Endothelial cell of umbilical vein (primary cell): ENCODE measurements at regions not wholly inside any gene's neighbourhood (a gene's known extent, or its start where the extent isn't known, plus 50 kb on each side); places are given as distances from the start of the nearest gene placed in this dataset.
A peak's percentile ranks its signal among the peaks of the same experiment; 100 is the strongest.

Experiments used
- BruUV-seq: library from RNA; stranded (reverse); fragments of 400-500 nt; replicated peaks from 2 replicates; lab custom pipeline; 2021; lab: Mats Ljungman, UMichigan
- CTCF ChIA-PET: fragments of 300-600, 350-600 bp; sonication (Branson Sonifier 250); formaldehyde crosslinking; loops from one replicate; lab custom pipeline; 2021; ENCODE audit warnings: antibody characterized with exemption, inconsistent platforms; lab: Charles Lee
- POLR2A ChIA-PET: fragments of 300-600, 350-600 bp; sonication (Branson Sonifier 250); formaldehyde crosslinking; loops from one replicate; lab custom pipeline; 2021; ENCODE audit warnings: antibody characterized with exemption, inconsistent platforms; lab: Charles Lee
- DNase-seq: peaks from one replicate; pipeline ENCODE4 v3.0.0-alpha.2; 2011; ENCODE audit warnings: low read depth, low spot score
- FAIRE-seq: peaks from 2 replicates; lab custom pipeline; 2011; peaks lifted over from hg19 to GRCh38; lab: Jason Lieb, UNC
- H2AFZ ChIP-seq: 2 replicates; pipeline ENCODE4 v1.6.0; 2012; ENCODE audit warnings: low read depth, low read length, control low read depth, inconsistent platforms
- H3K27ac ChIP-seq: 2 replicates; pipeline ENCODE4 v1.5.1; 2011; ENCODE audit warnings: low read depth, mild to moderate bottlenecking, control low read depth, low read length, moderate library complexity; ENCODE audit not compliant: insufficient read depth
- H3K27me3 ChIP-seq, 2 experiments: 2 replicates each; pipeline versions ENCODE4 v1.6.0 to v1.6.1; 2011; ENCODE audit warnings: low read length in 2 of 2, mixed read lengths in 1 of 2; ENCODE audit not compliant: control insufficient read depth in 2 of 2, insufficient read depth in 2 of 2
- H3K36me3 ChIP-seq, 2 experiments: 2 replicates in 1 of 2; 3 replicates in 1 of 2; pipeline ENCODE4 v1.5.1; 2011; ENCODE audit warnings: low read length in 2 of 2, mild to moderate bottlenecking in 1 of 2, moderate library complexity in 1 of 2; ENCODE audit not compliant: control insufficient read depth in 2 of 2, insufficient read depth in 2 of 2; ENCODE audit errors: extremely low read depth in 1 of 2
- H3K4me1 ChIP-seq: 3 replicates; pipeline ENCODE4 v1.5.1; 2011; ENCODE audit warnings: mild to moderate bottlenecking, low read length; ENCODE audit not compliant: control insufficient read depth, insufficient read depth; ENCODE audit errors: extremely low read depth
- H3K4me2 ChIP-seq: 2 replicates; pipeline ENCODE4 v1.6.1; 2011; ENCODE audit warnings: low read length, control low read depth, mixed read lengths; ENCODE audit not compliant: insufficient read depth
- H3K4me3 ChIP-seq, 3 experiments: fragments of 200-600 bp in 1 of 3; sonication (generic), shearing (Covaris generic) in 1 of 3; replicated peaks in 1 of 3; 2 replicates each; pipeline ENCODE4 v1.5.1; 2011 to 2016; ENCODE audit warnings: control low read depth in 3 of 3, low read length in 3 of 3, mild to moderate bottlenecking in 2 of 3, inconsistent platforms in 1 of 3, low read depth in 1 of 3, moderate library complexity in 1 of 3; ENCODE audit not compliant: insufficient read depth in 1 of 3
- H3K79me2 ChIP-seq: 2 replicates; pipeline ENCODE4 v1.6.0; 2012; ENCODE audit warnings: low read length, inconsistent platforms; ENCODE audit not compliant: control insufficient read depth, insufficient read depth
- H3K9ac ChIP-seq: replicated peaks from 2 replicates; pipeline ENCODE3; 2011; ENCODE audit warnings: low read length, control low read depth; ENCODE audit not compliant: insufficient read depth; ENCODE audit errors: extremely low read depth
- H3K9me1 ChIP-seq: replicated peaks from 3 replicates; pipeline ENCODE4 v1.6.0; 2011; ENCODE audit warnings: mild to moderate bottlenecking, low read length; ENCODE audit not compliant: control insufficient read depth, insufficient read depth; ENCODE audit errors: extremely low read depth
- H3K9me3 ChIP-seq: replicated peaks from 2 replicates; pipeline ENCODE4 v1.5.1; 2012; ENCODE audit warnings: low read length, inconsistent platforms; ENCODE audit not compliant: control insufficient read depth, insufficient read depth
- H4K20me1 ChIP-seq: replicated peaks from 2 replicates; pipeline ENCODE3; 2011; ENCODE audit warnings: mild to moderate bottlenecking, low read length; ENCODE audit not compliant: control insufficient read depth, insufficient read depth; ENCODE audit errors: extremely low read depth
- FOS ChIP-seq: IDR thresholded peaks from 2 replicates; pipeline ENCODE4 v1.6.1; 2011; ENCODE audit warnings: mild to moderate bottlenecking, low read length, moderate library complexity, borderline replicate concordance; ENCODE audit not compliant: insufficient read depth
- GATA2 ChIP-seq: IDR thresholded peaks from 2 replicates; pipeline ENCODE4 v1.7.0; 2011; ENCODE audit warnings: low read depth, mild to moderate bottlenecking, moderate library complexity, mixed read lengths, low read length; ENCODE audit not compliant: insufficient read length, insufficient read depth
- JUN ChIP-seq: IDR thresholded peaks from 2 replicates; pipeline ENCODE4 v1.6.1; 2011; ENCODE audit warnings: borderline replicate concordance, low read depth; ENCODE audit not compliant: insufficient read length, insufficient read depth
- POLR2A ChIP-seq: IDR thresholded peaks from 2 replicates; pipeline ENCODE4 v1.6.1; 2012; ENCODE audit warnings: low read depth, mild to moderate bottlenecking, control low read depth, low read length
- POLR2AphosphoS5 ChIP-seq: IDR thresholded peaks from 2 replicates; pipeline ENCODE4 v1.6.1; 2012; ENCODE audit warnings: low read depth, mild to moderate bottlenecking, control low read depth, low read length, moderate library complexity; ENCODE audit not compliant: insufficient read depth
- dilution Hi-C: fragments of 300-500 bp; cut with MboI; formaldehyde crosslinking; loops from one replicate; pipeline ENCODE4 v1.15.0; 2019; ENCODE audit warnings: low sequenced_read_pairs; ENCODE audit not compliant: extremely low pct_ligation_motif_present
- intact Hi-C: fragments of 100-400 bp; cut with micrococcal nuclease; formaldehyde crosslinking; loops from one replicate; pipeline ENCODE4 v1.10.0; 2022
- TF ChIP-seq, protein P1 (sequence below), 2 donors: IDR thresholded peaks; 1 replicate in 1 of 2; 2 replicates in 1 of 2; pipeline ENCODE4 v1.5.1; 2011; ENCODE audit warnings: low read length in 2 of 2, mild to moderate bottlenecking in 2 of 2, moderate library complexity in 2 of 2, control low read depth in 1 of 2, inconsistent platforms in 1 of 2, low read depth in 1 of 2; ENCODE audit not compliant: insufficient read depth in 1 of 2; ENCODE audit errors: extremely low read depth in 1 of 2
- TF ChIP-seq, protein P2 (sequence below): IDR thresholded peaks from 2 replicates; pipeline ENCODE4 v1.6.1; 2011; ENCODE audit not compliant: insufficient read depth, insufficient read length

DNA sequence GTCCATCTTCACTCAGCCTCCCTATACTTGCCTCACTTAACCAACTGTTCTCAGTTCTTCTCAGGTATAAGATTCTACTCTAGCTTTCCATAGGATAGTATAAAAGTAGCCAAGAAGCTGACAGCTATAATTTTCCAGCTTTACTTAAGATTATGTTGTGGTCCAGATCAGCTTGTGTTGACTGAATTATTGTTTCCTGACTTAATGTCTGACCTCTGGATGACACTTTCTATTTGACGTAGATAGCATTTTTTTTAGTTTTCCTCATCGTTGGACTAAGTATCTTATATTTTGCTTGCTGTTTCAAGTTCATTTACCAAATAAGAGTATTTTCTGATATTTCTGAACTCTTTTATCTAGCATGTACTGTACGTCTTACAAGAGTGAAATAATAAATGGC, 1272.5 kb upstream of the CDH2 start:
- intact Hi-C loops = no loop called here
- no peak overlapping the region for H3K27ac ChIP-seq
- no peak overlapping the region for H3K9ac ChIP-seq
- DNase-seq (peak; percentile 31), FAIRE-seq (no peak)
- H3K27me3 ChIP-seq = no peaks in the 10 kb centered on the region
- ChIA-PET POLR2A (no interaction called here), CTCF (interaction anchor here (2.2 kb wide), 1 partner anchor 13 kb away, joined by 5 read pairs; no protein-coding TSS in a partner anchor)
- TF ChIP-seq FOS = no peak
- no peak for TF ChIP-seq POLR2A
- TF ChIP-seq JUN = no peak
- TF ChIP-seq, protein P1, sequence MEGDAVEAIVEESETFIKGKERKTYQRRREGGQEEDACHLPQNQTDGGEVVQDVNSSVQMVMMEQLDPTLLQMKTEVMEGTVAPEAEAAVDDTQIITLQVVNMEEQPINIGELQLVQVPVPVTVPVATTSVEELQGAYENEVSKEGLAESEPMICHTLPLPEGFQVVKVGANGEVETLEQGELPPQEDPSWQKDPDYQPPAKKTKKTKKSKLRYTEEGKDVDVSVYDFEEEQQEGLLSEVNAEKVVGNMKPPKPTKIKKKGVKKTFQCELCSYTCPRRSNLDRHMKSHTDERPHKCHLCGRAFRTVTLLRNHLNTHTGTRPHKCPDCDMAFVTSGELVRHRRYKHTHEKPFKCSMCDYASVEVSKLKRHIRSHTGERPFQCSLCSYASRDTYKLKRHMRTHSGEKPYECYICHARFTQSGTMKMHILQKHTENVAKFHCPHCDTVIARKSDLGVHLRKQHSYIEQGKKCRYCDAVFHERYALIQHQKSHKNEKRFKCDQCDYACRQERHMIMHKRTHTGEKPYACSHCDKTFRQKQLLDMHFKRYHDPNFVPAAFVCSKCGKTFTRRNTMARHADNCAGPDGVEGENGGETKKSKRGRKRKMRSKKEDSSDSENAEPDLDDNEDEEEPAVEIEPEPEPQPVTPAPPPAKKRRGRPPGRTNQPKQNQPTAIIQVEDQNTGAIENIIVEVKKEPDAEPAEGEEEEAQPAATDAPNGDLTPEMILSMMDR (IDR thresholded peaks at IDR 0.05; ENCODE audit: extremely low read depth in 1 of 2, insufficient read depth in 1 of 2, low read depth in 1 of 2, low read length in 2 of 2) = no peak
- TF ChIP-seq, protein P2, sequence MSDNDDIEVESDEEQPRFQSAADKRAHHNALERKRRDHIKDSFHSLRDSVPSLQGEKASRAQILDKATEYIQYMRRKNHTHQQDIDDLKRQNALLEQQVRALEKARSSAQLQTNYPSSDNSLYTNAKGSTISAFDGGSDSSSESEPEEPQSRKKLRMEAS = no peak
- TF ChIP-seq POLR2AphosphoS5 = no peak
- no peak for TF ChIP-seq GATA2
- no peak overlapping the region for H2AFZ ChIP-seq
- no peaks in the 10 kb centered on the region for H3K4me1 ChIP-seq
- no TSS peak for BruUV-seq
- no peaks in the 10 kb centered on the region for H3K79me2 ChIP-seq
- no peaks in the 10 kb centered on the region for H3K9me3 ChIP-seq
- dilution Hi-C loops = no loop called here
- no peak overlapping the region for H3K4me3 ChIP-seq
- H4K20me1 ChIP-seq = no peaks in the 10 kb centered on the region
- no peak overlapping the region for H3K4me2 ChIP-seq
- H3K36me3 ChIP-seq = no peaks in the 10 kb centered on the region
- no peaks in the 10 kb centered on the region for H3K9me1 ChIP-seq
